ENCODE measurements at regions not wholly inside any gene's neighbourhood (a gene's known extent, or its start where the extent isn't known, plus 50 kb on each side); places are given as distances from the start of the nearest gene placed in this dataset.

DNA sequence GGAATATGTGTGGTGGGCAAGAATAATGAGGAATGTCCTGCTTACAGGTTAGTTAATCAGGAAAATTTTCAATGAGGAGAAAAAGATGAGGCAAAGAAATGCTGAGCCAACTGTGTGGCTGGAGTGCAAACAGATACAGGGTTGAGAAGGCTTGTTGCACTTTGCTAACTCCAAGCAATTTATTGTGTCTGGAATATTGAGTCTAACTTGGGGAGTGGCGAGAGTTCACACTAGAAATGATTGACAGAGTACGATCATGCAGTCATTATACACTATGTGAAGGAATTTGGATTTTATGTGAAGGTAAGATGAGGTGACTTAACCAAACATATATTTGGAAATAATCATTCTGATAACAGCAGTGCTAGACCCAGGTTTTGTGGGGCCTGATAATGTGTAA lies 185.0 kb upstream of the ELAC2 start:
- intact Hi-C loops (cut with micrococcal nuclease) = no loop called here
- ChIA-PET CTCF (no interaction called here), POLR2A (no interaction called here)
- Histone ChIP-seq H3K4me1 (ENCODE audit: control insufficient read depth, extremely low read depth, insufficient read depth, low read length) (no peaks in the 10 kb centered on the region), H3K36me3 (ENCODE audit: control insufficient read depth in 2 of 2, extremely low read depth in 1 of 2, insufficient read depth in 2 of 2, low read length in 2 of 2) (no peaks in the 10 kb centered on the region), H2AFZ (ENCODE audit: low read depth, low read length) (no peak overlapping the region), H3K9me1 (replicated peaks; ENCODE audit: control insufficient read depth, extremely low read depth, insufficient read depth, low read length) (no peaks in the 10 kb centered on the region), H3K27me3 (ENCODE audit: control insufficient read depth in 2 of 2, insufficient read depth in 2 of 2, low read length in 2 of 2) (no peaks in the 10 kb centered on the region), H3K27ac (ENCODE audit: insufficient read depth, low read depth, low read length) (no peak overlapping the region), H4K20me1 (replicated peaks; ENCODE audit: control insufficient read depth, extremely low read depth, insufficient read depth, low read length) (no peaks in the 10 kb centered on the region), H3K79me2 (ENCODE audit: control insufficient read depth, insufficient read depth, low read length) (no peaks in the 10 kb centered on the region), H3K9ac (replicated peaks; ENCODE audit: extremely low read depth, insufficient read depth, low read length) (no peak overlapping the region), H3K4me2 (ENCODE audit: insufficient read depth, low read length) (no peak overlapping the region), H3K4me3 (replicated peaks in 1 of 3; ENCODE audit: insufficient read depth in 1 of 3, low read depth in 1 of 3, low read length in 3 of 3) (no peak overlapping the region), H3K9me3 (replicated peaks; ENCODE audit: control insufficient read depth, insufficient read depth, low read length) (no peaks in the 10 kb centered on the region)
- TF ChIP-seq, protein P1, sequence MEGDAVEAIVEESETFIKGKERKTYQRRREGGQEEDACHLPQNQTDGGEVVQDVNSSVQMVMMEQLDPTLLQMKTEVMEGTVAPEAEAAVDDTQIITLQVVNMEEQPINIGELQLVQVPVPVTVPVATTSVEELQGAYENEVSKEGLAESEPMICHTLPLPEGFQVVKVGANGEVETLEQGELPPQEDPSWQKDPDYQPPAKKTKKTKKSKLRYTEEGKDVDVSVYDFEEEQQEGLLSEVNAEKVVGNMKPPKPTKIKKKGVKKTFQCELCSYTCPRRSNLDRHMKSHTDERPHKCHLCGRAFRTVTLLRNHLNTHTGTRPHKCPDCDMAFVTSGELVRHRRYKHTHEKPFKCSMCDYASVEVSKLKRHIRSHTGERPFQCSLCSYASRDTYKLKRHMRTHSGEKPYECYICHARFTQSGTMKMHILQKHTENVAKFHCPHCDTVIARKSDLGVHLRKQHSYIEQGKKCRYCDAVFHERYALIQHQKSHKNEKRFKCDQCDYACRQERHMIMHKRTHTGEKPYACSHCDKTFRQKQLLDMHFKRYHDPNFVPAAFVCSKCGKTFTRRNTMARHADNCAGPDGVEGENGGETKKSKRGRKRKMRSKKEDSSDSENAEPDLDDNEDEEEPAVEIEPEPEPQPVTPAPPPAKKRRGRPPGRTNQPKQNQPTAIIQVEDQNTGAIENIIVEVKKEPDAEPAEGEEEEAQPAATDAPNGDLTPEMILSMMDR (IDR thresholded peaks at IDR 0.05; ENCODE audit: extremely low read depth in 1 of 2, insufficient read depth in 1 of 2, low read depth in 1 of 2, low read length in 2 of 2) = no peak
- TF ChIP-seq FOS (IDR thresholded peaks at IDR 0.05; ENCODE audit: borderline replicate concordance, insufficient read depth, low read length) = no peak
- TF ChIP-seq JUN (IDR thresholded peaks at IDR 0.05; ENCODE audit: borderline replicate concordance, insufficient read depth, insufficient read length, low read depth) = no peak
- TF ChIP-seq EZH2 (IDR thresholded peaks at IDR 0.05; ENCODE audit: borderline replicate concordance, low read depth, low read length, severe bottlenecking) = no peak
- no peak for TF ChIP-seq MYC (IDR thresholded peaks at IDR 0.05; ENCODE audit: low read depth, low read length)
- TF ChIP-seq POLR2A (IDR thresholded peaks at IDR 0.05; ENCODE audit: low read depth, low read length) = no peak
- TF ChIP-seq POLR2AphosphoS5 (IDR thresholded peaks at IDR 0.05; ENCODE audit: insufficient read depth, low read depth, low read length) = no peak
- TF ChIP-seq GATA2 (IDR thresholded peaks at IDR 0.05; ENCODE audit: insufficient read depth, insufficient read length, low read depth, low read length) = no peak
- TF ChIP-seq, protein P2, sequence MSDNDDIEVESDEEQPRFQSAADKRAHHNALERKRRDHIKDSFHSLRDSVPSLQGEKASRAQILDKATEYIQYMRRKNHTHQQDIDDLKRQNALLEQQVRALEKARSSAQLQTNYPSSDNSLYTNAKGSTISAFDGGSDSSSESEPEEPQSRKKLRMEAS (IDR thresholded peaks at IDR 0.05; ENCODE audit: insufficient read depth, insufficient read length) = no peak
- no TSS peak for BruUV-seq (replicated peaks)
- FAIRE-seq (no peak), DNase-seq (ENCODE audit: low read depth, low spot score) (no peak)
- dilution Hi-C loops (cut with MboI; ENCODE audit: extremely low pct_ligation_motif_present, low sequenced_read_pairs) = no loop called here

Data from endothelial cell of umbilical vein (primary cell).